GM18951 (cell line): ENCODE measurements at regions not wholly inside any gene's neighbourhood (a gene's known extent, or its start where the extent isn't known, plus 50 kb on each side); places are given as distances from the start of the nearest gene placed in this dataset.

ENCODE experiments used
- POLR2A ChIP-seq: IDR thresholded peaks from 4 replicates; pipeline ENCODE4 v1.6.1; 2011; ENCODE audit warnings: mild to moderate bottlenecking; ENCODE audit not compliant: insufficient read length, insufficient read depth; ENCODE audit errors: extremely low read depth
- in situ Hi-C: fragments of 300-500 bp; cut with MboI; formaldehyde crosslinking; loops from one replicate; pipeline ENCODE4 v1.12.0; 2022; ENCODE audit warnings: low sequenced_read_pairs, mixed read lengths, inconsistent platforms; ENCODE audit not compliant: unreplicated experiment

DNA sequence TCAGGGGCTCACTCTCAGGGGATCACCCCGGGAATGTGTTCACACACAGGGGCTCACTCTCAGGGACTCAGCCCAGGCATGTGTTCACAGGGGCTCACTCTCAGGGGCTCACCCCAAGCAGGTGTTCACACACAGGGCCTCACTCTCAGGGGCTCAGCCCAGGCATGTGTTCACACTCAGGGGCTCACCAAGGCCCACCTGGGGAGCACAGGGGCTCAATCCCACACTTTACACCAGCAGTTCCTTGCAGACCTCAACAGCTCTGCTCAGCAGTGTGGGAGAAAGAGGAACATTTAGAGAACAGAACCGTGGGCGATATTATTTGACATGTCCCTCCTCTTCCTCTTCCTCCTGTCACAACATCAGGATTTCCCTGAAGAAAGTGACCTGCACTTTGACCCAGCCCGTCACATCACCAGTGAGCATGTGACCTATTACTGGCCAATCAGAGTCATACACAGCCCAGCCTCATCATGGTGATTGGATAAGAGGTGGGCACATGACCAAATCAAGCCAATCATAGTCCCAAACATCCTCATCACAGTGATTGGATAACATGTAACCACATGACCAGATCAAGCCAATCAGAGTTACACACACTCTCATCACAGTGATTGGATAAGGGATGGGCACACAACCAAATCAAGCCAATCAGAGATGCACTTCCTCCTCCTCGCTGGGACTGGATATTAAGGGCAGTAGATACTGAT is 359.4 kb upstream of the SFSWAP start:
- in situ Hi-C loops: no loop called here
- no peak for TF ChIP-seq POLR2A

DNA sequence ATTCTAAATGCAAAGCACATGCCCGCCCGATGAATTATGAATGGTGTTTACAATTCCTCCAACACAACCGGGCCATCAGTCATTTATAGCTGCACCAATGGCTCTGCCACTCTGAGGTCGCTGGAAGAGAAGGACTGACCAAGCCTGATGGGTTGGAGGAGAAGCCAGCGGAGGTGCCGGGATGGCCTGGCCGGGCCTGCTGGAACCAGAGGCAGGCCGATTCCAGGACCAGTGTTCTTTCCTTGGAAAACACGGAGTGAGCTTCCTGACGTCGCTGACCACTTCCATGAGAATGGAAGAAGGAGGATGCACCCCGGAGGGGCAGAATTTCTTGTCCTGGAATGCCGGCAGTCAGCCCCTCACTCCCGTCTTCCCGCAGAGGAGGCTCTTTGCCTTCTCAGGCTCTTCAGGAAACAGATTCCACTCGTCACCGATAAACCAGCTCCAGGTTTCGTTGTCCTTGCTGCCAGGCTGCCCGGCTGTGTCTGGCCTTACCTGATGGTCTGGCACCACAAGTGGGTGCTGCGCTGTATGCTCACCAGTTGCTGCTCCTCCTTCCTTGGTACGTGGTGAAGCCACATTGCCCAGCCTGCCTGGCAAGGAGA is 358.5 kb upstream of the SFSWAP start:
- in situ Hi-C loops: no loop called here
- TF ChIP-seq POLR2A: no peak

DNA sequence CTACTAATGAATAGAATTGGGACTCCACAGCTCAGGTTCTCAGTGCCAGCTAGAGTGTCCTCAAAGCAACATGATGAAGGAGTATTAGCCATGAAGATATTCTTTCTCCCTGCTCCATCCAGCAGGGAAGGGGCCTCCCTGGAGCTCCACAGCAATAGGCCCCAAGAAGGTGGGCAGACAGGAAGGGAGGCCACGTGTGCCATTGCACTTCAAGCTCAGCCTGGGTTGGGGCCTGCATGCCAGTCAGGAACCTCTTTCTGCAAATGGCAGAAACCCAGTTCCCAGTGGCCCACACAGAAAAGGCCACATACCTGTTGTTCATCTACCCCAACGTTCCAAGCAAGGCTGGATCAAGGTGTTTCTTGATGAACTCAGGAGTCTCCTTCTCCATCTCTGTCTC is 357.5 kb upstream of the SFSWAP start:
- TF ChIP-seq POLR2A: no peak
- in situ Hi-C loops: no loop called here

DNA sequence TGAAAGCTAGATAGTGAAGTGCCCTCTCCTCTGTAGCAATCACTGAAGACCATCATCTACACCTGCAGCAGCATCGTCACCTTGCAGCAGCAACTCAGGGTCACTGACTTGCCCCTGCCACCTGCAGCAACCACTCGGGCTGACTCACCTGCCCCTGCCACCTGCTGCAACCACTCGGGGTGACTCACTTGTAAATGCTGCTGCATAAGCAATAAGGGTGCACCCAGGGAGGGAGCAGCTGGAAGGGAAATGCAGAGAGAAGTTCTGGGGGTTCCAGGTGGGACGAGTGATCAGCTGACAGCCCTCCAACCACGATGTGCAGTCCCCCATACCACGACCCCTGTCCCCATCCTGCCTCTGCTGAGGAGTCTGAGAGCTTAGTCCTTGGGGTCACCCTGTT is 357.1 kb upstream of the SFSWAP start:
- TF ChIP-seq POLR2A: no peak
- in situ Hi-C loops: no loop called here

DNA sequence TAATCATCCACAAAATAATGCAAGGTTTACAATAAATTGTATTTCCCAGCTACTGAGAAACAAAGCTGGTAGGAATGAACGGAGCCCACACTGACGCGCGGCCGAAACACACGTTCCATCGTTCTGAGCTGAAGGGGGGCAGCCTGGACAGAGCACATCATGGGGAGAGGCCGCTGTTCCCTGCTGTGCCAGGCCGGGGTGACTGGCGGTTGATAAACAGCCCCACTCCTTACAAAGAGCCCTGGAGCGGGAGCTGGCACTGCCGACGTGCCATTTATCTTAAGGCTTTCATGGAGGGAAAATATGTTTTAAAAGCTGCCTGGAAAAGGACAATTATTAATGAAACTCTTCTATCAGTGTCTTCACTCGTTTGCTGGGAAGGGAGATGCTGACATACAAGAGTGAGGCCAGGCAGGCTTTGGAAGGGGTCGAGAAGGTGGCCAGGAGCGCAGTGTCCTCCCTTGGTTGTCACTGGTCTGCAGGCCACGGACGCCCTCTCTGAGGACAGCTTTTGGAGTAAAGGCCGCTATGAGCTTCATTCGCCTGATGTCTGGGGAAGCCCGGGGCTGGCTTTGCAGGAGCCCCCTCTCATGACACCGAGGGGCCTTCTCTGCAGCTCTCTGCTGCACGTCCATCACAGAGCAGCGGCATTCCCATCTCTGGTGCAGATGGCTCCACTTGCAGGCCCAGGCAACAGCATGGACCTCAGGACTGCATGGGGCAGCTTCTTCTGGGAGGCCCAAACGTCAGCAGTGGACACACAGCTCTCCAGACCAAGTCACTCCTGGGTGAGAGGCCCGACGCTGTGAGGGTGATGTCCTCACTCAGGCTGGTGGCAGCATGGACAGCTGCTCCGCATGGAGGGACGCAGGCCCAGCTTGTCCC is 355.3 kb upstream of the SFSWAP start:
- in situ Hi-C loops: no loop called here
- no peak for TF ChIP-seq POLR2A

DNA sequence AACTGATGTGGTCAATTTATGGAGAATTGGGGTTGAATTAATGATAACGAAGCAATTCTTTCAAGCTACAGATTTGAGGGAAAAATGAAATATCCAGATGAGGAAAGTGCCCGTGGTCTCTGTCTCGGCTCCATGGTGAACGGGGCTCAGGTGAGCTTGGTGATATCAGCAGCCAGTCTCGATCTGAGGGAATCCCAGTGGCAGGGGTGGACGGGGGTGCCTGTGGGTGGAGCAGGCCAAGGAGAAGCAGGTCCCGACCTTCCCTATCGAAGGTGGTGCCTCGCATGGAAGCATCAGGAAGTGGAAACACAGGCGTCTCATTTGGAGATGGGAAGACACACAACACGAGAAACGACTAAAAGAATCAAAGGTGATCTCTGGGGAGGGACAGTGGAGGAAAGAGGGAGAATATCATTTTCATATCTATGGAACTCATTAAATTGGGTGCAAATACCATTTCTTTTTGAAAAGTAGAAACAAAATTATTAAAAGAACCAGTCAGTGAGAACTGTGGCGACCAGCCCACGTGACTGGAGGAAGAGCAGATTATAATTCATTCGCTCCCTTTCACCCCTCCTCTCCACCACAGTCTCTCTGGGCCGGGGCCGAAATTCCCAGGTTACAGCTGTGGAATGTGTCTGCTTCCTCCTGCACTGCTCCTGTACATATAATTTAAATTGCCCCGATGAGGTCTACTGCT is 354.3 kb upstream of the SFSWAP start:
- no peak for TF ChIP-seq POLR2A
- in situ Hi-C loops: no loop called here

DNA sequence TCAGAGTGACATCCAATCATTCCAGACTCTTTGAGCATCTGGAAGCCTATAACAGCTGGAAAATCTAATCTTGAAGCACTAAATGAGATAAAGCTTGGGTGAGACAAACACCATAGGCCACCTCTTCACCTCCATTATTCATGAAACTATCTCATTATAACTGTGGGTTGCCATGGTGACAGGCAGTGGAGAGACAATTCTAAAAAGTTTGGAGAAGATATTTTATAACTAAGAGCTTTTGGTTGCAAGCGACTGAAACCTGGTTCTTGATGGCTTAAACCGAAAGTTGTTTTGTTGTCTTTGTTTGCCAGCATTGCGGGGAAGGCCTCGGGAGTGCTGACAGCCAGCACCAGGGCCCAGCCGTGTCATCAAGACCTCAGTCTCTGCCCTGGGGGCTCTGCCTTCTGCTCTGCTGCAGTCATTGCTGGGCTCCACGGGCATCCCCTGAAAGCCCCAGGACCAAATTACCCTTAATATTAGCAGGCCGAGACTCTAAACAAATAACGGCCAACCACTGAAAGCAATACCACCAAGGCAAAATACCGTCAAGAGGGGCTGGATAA is 353.6 kb upstream of the SFSWAP start:
- in situ Hi-C loops: no loop called here
- no peak for TF ChIP-seq POLR2A

DNA sequence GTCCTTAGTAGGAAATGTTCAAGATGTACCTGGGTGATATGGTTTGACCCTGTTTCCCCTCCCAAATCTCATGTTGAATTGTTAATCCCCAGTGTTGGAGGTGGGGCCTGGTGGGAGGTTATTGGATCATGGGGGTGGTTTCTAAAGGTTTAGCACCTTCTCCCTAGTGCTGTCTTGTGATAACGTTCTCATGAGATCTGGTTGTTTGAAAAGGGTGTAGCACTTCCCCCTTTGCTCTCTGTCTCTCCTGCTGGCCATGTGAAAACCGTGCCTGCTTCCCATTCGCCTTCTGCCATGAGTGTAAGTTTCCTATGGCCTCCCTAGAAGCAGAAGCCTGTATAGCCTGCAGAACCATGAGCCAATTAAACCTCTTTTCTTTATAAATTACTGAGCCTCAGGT is 353.0 kb upstream of the SFSWAP start:
- TF ChIP-seq POLR2A: no peak
- in situ Hi-C loops: no loop called here

DNA sequence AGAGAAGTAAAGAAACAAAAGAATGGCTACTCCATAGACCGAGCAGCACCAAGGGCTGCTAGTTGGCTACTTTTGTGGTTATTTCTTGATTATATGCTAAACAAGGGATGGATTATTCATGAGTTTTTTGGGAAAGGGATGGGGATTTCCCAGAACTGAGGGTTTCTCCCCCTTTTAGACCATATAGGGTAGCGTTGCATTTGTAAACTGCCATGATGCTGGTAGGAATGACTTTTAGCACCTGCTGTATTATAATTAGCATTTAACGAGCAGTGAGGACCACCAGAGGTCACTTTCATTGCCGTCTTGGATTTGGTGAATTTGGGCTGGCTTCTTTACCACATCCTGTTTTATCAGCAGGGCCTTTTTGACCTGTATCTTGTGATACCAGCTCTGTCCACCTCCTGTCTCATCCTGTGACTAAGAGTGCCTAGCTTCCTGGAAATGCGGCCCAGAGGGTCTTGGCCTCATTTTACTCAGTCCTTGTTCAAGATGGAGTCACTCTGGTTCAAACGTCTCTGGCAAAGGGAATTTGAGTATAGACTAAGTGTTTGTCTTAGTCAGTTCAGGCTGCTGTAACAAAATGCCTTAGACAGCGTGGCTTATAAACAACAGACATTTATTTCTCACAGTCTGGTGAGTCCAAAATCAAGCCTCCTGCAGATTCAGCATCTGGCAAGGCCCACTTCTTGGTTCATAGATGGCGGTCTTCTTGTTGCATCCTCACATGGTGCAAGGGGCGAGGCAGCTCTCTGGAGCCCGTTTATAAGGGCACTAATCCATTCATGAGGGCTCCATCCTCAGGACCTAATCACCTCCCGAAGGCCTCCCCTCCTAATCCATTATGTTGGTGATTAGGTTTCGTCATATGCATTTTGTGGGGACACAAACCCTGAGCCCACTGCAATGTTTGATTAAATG is 348.3 kb upstream of the SFSWAP start:
- TF ChIP-seq POLR2A: no peak
- in situ Hi-C loops: no loop called here

DNA sequence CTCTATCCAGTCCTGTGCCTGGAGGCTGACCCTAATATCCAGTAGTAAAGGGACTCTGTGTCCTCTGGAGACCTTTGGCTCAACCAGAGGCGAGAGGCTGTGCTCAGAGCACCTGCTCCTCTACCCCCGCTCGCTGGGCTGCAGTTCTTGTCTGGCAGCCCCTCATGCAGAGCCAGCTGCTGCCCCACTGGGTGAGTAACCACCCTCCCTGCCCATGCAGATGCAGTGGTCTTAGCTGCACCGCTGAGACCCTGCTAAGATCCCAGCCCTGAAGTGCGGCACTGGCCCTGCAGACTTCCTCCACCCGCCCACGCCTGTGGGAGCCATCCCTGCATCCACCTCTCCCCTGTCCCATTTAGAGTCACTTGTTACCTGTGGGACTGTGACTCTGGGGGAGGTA is 347.5 kb upstream of the SFSWAP start:
- no peak for TF ChIP-seq POLR2A
- in situ Hi-C loops: no loop called here

DNA sequence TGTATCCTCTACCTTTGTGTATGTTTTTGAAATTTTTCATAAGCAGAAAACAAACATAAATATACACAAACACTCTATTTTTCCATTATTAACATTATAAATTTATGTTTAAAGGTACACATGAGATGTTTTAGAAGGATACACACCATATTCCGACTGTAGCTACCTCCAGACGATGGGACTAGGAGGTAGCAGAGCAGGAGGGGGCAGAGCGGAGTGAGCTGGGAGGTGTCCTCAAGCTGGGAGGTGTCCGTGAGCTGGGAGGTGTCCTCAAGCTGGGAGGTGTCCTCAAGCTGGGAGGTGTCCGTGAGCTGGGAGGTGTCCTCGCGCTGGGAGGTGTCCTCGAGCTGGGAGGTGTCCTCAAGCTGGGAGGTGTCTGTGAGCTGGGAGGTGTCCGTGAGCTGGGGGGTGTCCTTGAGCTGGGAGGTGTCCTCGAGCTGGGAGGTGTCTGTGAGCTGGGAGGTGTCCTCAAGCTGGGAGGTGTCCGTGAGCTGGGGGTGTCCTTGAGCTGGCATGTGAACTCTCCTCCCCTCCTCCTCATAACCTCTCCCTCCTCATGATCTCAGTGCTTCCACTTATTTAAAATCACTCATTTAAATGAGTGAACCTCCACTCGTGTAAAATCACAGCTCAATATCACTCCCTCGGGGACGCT is 346.9 kb upstream of the SFSWAP start:
- no peak for TF ChIP-seq POLR2A
- in situ Hi-C loops: no loop called here
